GM12891 (cell line): ENCODE measurements at regions not wholly inside any gene's neighbourhood (a gene's known extent, or its start where the extent isn't known, plus 50 kb on each side); places are given as distances from the start of the nearest gene placed in this dataset.

Experiments used
- PAX5 ChIP-seq: IDR thresholded peaks from 2 replicates; pipeline ENCODE4 v1.6.1; 2011; ENCODE audit warnings: low read length, moderate library complexity, mild to moderate bottlenecking; ENCODE audit not compliant: insufficient read depth, severe bottlenecking
- POLR2A ChIP-seq: IDR thresholded peaks from 2 replicates; pipeline ENCODE4 v1.6.1; 2011; ENCODE audit warnings: low read depth, low read length, control low read depth
- POLR2AphosphoS5 ChIP-seq: IDR thresholded peaks from 2 replicates; pipeline ENCODE4 v1.6.1; 2011; ENCODE audit warnings: low read depth, low read length, control low read depth
- POU2F2 ChIP-seq: IDR thresholded peaks from 2 replicates; pipeline ENCODE4 v1.6.1; 2011; ENCODE audit warnings: low read depth, mild to moderate bottlenecking, control low read depth, low read length, moderate library complexity

DNA sequence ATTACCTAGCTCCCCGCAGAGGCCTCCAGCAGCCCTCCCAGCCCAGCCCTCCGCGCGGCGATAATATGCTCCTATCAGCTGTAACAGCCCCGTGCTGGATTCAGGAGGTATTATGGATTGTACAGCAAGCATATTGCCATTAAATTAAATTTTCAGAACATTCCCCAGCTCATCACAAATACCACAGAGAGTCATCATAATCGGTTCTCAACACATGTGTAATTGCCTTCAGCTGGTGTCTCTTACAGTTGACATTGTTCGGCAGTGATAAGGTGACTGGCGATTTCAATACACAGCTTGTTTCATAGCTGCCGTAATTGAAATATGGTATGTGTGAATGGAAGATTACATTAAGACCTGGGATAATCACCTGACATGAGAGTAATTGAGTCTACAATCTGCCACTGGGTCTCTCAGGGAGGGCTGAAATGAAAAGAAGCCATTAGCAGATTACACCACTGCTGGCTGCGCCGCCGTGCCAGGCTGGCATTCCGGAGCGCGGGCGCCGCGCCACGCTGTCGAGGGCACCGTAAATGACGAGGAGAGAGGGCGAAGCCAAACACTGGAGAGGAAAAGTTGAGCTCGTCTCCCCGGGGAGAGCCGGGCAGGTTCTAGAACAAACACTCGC lies 549.4 kb upstream of the SALL3 start:
- TF ChIP-seq POLR2A (no peak), POLR2AphosphoS5 (no peak), POU2F2 (no peak), PAX5 (no peak)
